DOHH2 (cell line): ENCODE measurements at regions not wholly inside any gene's neighbourhood (a gene's known extent, or its start where the extent isn't known, plus 50 kb on each side); places are given as distances from the start of the nearest gene placed in this dataset.
A peak's percentile ranks its signal among the peaks of the same experiment; 100 is the strongest.

ENCODE experiments used
- H3F3A ChIP-seq: fragments of 200-600 bp; sonication (generic), shearing (Covaris generic); 2 replicates; pipeline ENCODE4 v1.6.0; 2016; ENCODE audit warnings: antibody characterized with exemption, mild to moderate bottlenecking; ENCODE audit not compliant: control insufficient read depth, insufficient read depth
- H3K27ac ChIP-seq: fragments of 200-600 bp; sonication (generic); 2 replicates; pipeline ENCODE4 v1.5.1; 2014; ENCODE audit warnings: low read depth, mild to moderate bottlenecking, low read length, moderate library complexity
- H3K27me3 ChIP-seq: fragments of 200-600 bp; sonication (generic); 2 replicates; pipeline ENCODE4 v1.6.1; 2014; ENCODE audit warnings: mild to moderate bottlenecking, low read length, mixed read lengths; ENCODE audit not compliant: control insufficient read depth
- H3K36me3 ChIP-seq: fragments of 200-600 bp; sonication (generic); 2 replicates; pipeline ENCODE4 v1.6.1; 2014; ENCODE audit warnings: mild to moderate bottlenecking, low read length, moderate library complexity, mixed read lengths; ENCODE audit not compliant: control insufficient read depth
- H3K4me1 ChIP-seq: fragments of 200-600 bp; sonication (generic); 2 replicates; pipeline ENCODE4 v1.6.1; 2014; ENCODE audit warnings: mild to moderate bottlenecking, low read length, mixed read lengths; ENCODE audit not compliant: control insufficient read depth
- H3K4me2 ChIP-seq: fragments of 200-600 bp; sonication (generic); 2 replicates; pipeline ENCODE4 v1.6.0; 2014; ENCODE audit warnings: mild to moderate bottlenecking, low read length, moderate library complexity
- H3K4me3 ChIP-seq: fragments of 200-600 bp; sonication (generic); 2 replicates; pipeline ENCODE4 v1.5.1; 2014; ENCODE audit warnings: mild to moderate bottlenecking, low read length, mixed read lengths
- H3K79me2 ChIP-seq: fragments of 200-600 bp; sonication (generic); 2 replicates; pipeline ENCODE4 v1.6.1; 2014; ENCODE audit warnings: mild to moderate bottlenecking, low read length, mixed read lengths; ENCODE audit not compliant: control insufficient read depth
- H3K9me2 ChIP-seq: fragments of 200-600 bp; sonication (generic); replicated peaks from 2 replicates; pipeline ENCODE4 v1.6.1; 2014; ENCODE audit warnings: mild to moderate bottlenecking, low read length, mixed read lengths; ENCODE audit not compliant: control insufficient read depth
- H3K9me3 ChIP-seq: fragments of 200-600 bp; sonication (generic); 2 replicates; pipeline ENCODE4 v1.6.1; 2014; ENCODE audit warnings: antibody characterized with exemption, low read length, mixed read lengths; ENCODE audit not compliant: control insufficient read depth, insufficient read depth
- H4K20me1 ChIP-seq: fragments of 200-600 bp; sonication (generic); 2 replicates; pipeline ENCODE4 v1.6.0; 2014; ENCODE audit warnings: low read depth, mild to moderate bottlenecking, antibody characterized with exemption, low read length, moderate library complexity; ENCODE audit not compliant: control insufficient read depth, insufficient read depth
- EZH2phosphoT487 ChIP-seq: fragments of 200-600 bp; sonication (generic); IDR thresholded peaks from 2 replicates; pipeline ENCODE4 v1.6.1; 2017; ENCODE audit warnings: borderline replicate concordance, mild to moderate bottlenecking, antibody characterized with exemption, low read length, moderate library complexity, mixed read lengths
- TF ChIP-seq, protein P1 (sequence below): fragments of 200-600 bp; sonication (generic); IDR thresholded peaks from one replicate; pipeline ENCODE4 v1.5.1; 2014; ENCODE audit warnings: antibody characterized with exemption, mild to moderate bottlenecking, low read depth, low read length; ENCODE audit not compliant: poor library complexity, severe bottlenecking

- Histone ChIP-seq H3F3A (no peaks in the 10 kb centered on the region), H3K9me2 (no peaks in the 10 kb centered on the region), H3K4me1 (peaks cover 15% of the 10 kb centered on the region), H3K4me3 (no peak overlapping the region), H4K20me1 (no peaks in the 10 kb centered on the region), H3K9me3 (no peaks in the 10 kb centered on the region), H3K27me3 (no peaks in the 10 kb centered on the region), H3K36me3 (no peaks in the 10 kb centered on the region), H3K27ac (no peak overlapping the region), H3K79me2 (no peaks in the 10 kb centered on the region), H3K4me2 (no peak overlapping the region)
- no peak for TF ChIP-seq EZH2phosphoT487
- TF ChIP-seq, protein P1, sequence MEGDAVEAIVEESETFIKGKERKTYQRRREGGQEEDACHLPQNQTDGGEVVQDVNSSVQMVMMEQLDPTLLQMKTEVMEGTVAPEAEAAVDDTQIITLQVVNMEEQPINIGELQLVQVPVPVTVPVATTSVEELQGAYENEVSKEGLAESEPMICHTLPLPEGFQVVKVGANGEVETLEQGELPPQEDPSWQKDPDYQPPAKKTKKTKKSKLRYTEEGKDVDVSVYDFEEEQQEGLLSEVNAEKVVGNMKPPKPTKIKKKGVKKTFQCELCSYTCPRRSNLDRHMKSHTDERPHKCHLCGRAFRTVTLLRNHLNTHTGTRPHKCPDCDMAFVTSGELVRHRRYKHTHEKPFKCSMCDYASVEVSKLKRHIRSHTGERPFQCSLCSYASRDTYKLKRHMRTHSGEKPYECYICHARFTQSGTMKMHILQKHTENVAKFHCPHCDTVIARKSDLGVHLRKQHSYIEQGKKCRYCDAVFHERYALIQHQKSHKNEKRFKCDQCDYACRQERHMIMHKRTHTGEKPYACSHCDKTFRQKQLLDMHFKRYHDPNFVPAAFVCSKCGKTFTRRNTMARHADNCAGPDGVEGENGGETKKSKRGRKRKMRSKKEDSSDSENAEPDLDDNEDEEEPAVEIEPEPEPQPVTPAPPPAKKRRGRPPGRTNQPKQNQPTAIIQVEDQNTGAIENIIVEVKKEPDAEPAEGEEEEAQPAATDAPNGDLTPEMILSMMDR: peak; percentile 27
These were observed 246.2 kb downstream of the HIVEP2 start for GRCh38 chr6:142698751-142699150.

DNA sequence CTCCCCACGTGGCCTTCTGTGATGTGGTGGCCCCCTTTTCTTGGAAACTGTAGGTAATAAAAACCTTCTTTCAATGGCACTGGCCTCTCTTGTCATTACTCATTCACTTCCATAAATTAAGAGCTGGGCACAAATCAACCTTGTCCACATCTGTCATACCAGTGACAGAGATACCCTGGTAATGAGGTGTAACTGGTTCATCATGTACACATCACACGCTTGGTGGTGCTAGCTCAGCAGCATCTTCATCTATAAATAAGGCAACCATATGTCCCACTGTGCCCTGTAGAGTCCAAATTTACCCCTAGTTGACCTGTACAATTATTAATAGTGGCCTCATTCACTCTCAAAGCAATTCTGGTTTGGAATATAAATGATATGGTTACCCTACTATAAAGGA is 245.6 kb downstream of the HIVEP2 start:
- no peak for TF ChIP-seq EZH2phosphoT487
- TF ChIP-seq, protein P1: no peak
- no peaks in the 10 kb centered on the region for H3K27me3 ChIP-seq
- no peak overlapping the region for H3K4me3 ChIP-seq
- no peak overlapping the region for H3K4me2 ChIP-seq
- H3K9me2 ChIP-seq: no peaks in the 10 kb centered on the region
- no peaks in the 10 kb centered on the region for H3F3A ChIP-seq
- H3K79me2 ChIP-seq: no peaks in the 10 kb centered on the region
- no peaks in the 10 kb centered on the region for H3K9me3 ChIP-seq
- H3K27ac ChIP-seq: no peak overlapping the region
- H3K4me1 ChIP-seq: peaks cover 15% of the 10 kb centered on the region
- H3K36me3 ChIP-seq: no peaks in the 10 kb centered on the region
- H4K20me1 ChIP-seq: no peaks in the 10 kb centered on the region

- no peak overlapping the region for H3K4me3 ChIP-seq
- TF ChIP-seq, protein P1: no peak
- no peak for TF ChIP-seq EZH2phosphoT487
- no peak overlapping the region for H3K4me2 ChIP-seq
These were observed 244.9 kb downstream of the HIVEP2 start for GRCh38 chr6:142700032-142700431.

More at GRCh38 chr6:142700032-142700431, 244.9 kb downstream of the HIVEP2 start:
- no peaks in the 10 kb centered on the region for H3K36me3 ChIP-seq
- no peaks in the 10 kb centered on the region for H3K9me3 ChIP-seq
- H3K9me2 ChIP-seq: no peaks in the 10 kb centered on the region
- H4K20me1 ChIP-seq: no peaks in the 10 kb centered on the region
- peaks cover 15% of the 10 kb centered on the region for H3K4me1 ChIP-seq
- no peak overlapping the region for H3K27ac ChIP-seq
- H3F3A ChIP-seq: no peaks in the 10 kb centered on the region
- H3K79me2 ChIP-seq: no peaks in the 10 kb centered on the region
- no peaks in the 10 kb centered on the region for H3K27me3 ChIP-seq
